GM12873 (cell line): ENCODE measurements at regions not wholly inside any gene's neighbourhood (a gene's known extent, or its start where the extent isn't known, plus 50 kb on each side); places are given as distances from the start of the nearest gene placed in this dataset.

Experiments
- CTCF ChIP-seq: IDR thresholded peaks from 2 replicates; pipeline ENCODE4 v1.5.1; 2012; ENCODE audit warnings: low read depth, mild to moderate bottlenecking, moderate library complexity, low read length, control low read depth; ENCODE audit not compliant: insufficient read depth; ENCODE audit errors: missing control alignments

- TF ChIP-seq CTCF, result no peak
Measured at GRCh38 chr5:94043311-94043710, 301.9 kb upstream of the POU5F2 start.

GRCh38 chr5:94040591-94041148, 299.3 kb upstream of the POU5F2 start:
- no peak for TF ChIP-seq CTCF

- no peak for TF ChIP-seq CTCF
Measured at GRCh38 chr5:94039101-94039500, 297.7 kb upstream of the POU5F2 start.

GRCh38 chr5:94031631-94032030, 290.2 kb upstream of the POU5F2 start:
- no peak for TF ChIP-seq CTCF

- TF ChIP-seq CTCF, result no peak
Measured at GRCh38 chr5:94028001-94028400, 286.6 kb upstream of the POU5F2 start.

GRCh38 chr5:94027145-94027544, 285.7 kb upstream of the POU5F2 start:
- no peak for TF ChIP-seq CTCF

- no peak for TF ChIP-seq CTCF
Measured at GRCh38 chr5:94025788-94026473, 284.5 kb upstream of the POU5F2 start.
